Astrocyte of the cerebellum (primary cell): ENCODE measurements at regions not wholly inside any gene's neighbourhood (a gene's known extent, or its start where the extent isn't known, plus 50 kb on each side); places are given as distances from the start of the nearest gene placed in this dataset.

Source experiments
- DNase-seq: peaks from one replicate; pipeline ENCODE4 v3.0.0-alpha.2; 2011; ENCODE audit warnings: low read depth
- H3K4me3 ChIP-seq: 2 replicates; pipeline ENCODE4 v1.5.1; 2011; ENCODE audit warnings: mild to moderate bottlenecking, low read depth, low read length, moderate library complexity
- CTCF ChIP-seq: IDR thresholded peaks from 2 replicates; pipeline ENCODE4 v1.5.1; 2012; ENCODE audit warnings: low read length, low read depth, moderate library complexity, mild to moderate bottlenecking; ENCODE audit errors: missing control alignments
- in situ Hi-C: cut with HindIII; loops from 2 replicates; pipeline ENCODE4 v1.10.0; 2017; ENCODE audit warnings: low sequenced_read_pairs

GRCh38 chr7:46198701-46199100 is 277.6 kb upstream of the IGFBP3 start:
- in situ Hi-C loops, result no loop called here

GRCh38 chr7:46197785-46198540 is 276.9 kb upstream of the IGFBP3 start:
- no peak for DNase-seq
- in situ Hi-C loops, result no loop called here
- H3K4me3 ChIP-seq, result no peak overlapping the region
- TF ChIP-seq CTCF, result no peak

More at GRCh38 chr7:46198701-46199100, 277.6 kb upstream of the IGFBP3 start:
- no peak for DNase-seq
- TF ChIP-seq CTCF, result no peak
- H3K4me3 ChIP-seq, result no peak overlapping the region

- no peak for DNase-seq
- no peak overlapping the region for H3K4me3 ChIP-seq
- TF ChIP-seq CTCF, result no peak
- in situ Hi-C loops, result no loop called here
Measured at GRCh38 chr7:46195934-46196333, 274.9 kb upstream of the IGFBP3 start.

- no peak for DNase-seq
- in situ Hi-C loops, result no loop called here
- no peak for TF ChIP-seq CTCF
- no peak overlapping the region for H3K4me3 ChIP-seq
Measured at GRCh38 chr7:46192271-46192670, 271.2 kb upstream of the IGFBP3 start.

DNA sequence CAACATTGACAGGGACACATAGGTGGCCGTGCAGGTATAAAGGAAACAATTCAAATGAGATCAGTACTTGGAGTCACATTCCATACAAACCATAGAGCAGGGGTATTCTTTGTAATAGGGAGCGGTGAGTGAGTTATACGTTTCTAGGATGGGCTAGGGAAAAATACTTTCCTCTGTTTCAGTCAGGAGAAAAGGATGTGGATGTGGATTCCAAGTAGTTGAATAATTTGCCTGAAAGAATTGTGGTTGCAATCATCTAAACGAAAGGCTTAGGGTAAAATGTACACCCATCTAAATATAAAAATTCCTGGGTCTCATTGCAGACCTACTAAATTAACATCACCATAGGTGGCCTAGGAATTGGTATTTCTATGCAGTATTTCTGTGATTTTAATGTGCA is 270.7 kb upstream of the IGFBP3 start:
- in situ Hi-C loops, result no loop called here
- no peak for TF ChIP-seq CTCF
- peak; percentile 63 for DNase-seq

DNA sequence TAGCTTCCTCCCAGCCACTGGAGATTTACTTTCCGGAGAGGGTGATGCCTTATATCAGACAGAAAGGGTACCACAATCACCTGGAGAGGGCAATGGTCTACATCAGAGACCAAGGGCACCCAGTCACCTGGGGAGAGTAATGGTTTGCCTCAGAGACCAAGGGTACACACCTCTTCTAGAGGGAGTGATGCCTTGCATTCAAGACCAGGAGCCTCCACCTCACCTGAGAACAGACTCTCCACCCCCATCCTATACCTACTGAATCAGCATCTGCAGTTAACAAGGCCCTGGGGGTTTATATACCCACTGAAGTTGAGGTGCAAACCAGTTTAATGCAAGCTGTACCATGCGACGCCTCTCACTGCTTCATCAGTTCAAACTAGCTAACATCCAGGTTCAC is 270.2 kb upstream of the IGFBP3 start:
- no peak for DNase-seq
- H3K4me3 ChIP-seq, result no peak overlapping the region
- in situ Hi-C loops, result no loop called here
- no peak for TF ChIP-seq CTCF

More for the DNA sequence above, 270.7 kb upstream of the IGFBP3 start:
- no peak overlapping the region for H3K4me3 ChIP-seq
